LHCN-M2 (cell line): ENCODE measurements at regions not wholly inside any gene's neighbourhood (a gene's known extent, or its start where the extent isn't known, plus 50 kb on each side); places are given as distances from the start of the nearest gene placed in this dataset.
"Not testable (repeated sequence)": the region's sequence is repeated elsewhere in the genome, so short reads cannot be mapped to it uniquely, and the experiment has no call there.

ENCODE experiments used
- DNase-seq: peaks from one replicate; pipeline ENCODE4 v3.0.0-alpha.2; 2012; ENCODE audit warnings: low read depth

DNA sequence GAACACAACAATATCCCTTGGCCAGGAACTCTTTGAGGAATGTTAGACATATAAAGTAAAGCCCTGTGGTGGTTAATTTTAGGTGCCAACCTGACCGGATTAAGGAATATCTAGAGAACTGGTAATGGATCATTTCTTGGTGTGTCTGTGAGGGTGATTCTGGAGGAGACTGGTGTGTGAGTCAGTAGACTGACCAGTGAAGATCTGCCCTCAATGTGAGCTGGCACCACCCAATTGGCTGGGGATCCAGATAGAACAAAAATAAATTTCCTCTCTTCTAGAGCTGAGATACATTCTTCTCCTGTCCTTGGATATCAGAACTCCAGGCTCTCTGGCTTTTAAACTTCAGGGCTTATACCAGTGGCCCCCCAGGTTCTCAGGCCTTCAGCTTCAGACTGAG is 56.2 kb upstream of the TNPO1 start:
- peak; percentile 60 for DNase-seq

DNA sequence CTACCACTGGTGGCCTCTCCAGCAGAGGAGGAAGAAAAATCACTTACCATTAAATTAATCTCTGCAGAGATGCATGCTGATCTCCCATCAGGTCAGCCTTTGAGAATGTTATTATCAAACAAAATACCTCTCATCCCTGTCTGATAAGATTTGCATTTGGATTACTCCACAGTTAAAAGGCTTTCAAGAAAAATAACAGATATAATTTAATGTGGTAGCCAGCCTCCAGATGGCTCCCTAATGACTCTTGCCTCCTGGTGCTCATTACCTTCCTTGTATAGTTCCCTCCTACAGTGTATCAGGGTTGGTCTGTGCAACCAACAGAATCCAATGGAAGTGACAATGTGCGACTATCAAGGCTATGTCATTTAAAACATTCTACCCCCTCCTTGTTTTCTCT is 63.6 kb upstream of the TNPO1 start:
- no peak for DNase-seq

DNA sequence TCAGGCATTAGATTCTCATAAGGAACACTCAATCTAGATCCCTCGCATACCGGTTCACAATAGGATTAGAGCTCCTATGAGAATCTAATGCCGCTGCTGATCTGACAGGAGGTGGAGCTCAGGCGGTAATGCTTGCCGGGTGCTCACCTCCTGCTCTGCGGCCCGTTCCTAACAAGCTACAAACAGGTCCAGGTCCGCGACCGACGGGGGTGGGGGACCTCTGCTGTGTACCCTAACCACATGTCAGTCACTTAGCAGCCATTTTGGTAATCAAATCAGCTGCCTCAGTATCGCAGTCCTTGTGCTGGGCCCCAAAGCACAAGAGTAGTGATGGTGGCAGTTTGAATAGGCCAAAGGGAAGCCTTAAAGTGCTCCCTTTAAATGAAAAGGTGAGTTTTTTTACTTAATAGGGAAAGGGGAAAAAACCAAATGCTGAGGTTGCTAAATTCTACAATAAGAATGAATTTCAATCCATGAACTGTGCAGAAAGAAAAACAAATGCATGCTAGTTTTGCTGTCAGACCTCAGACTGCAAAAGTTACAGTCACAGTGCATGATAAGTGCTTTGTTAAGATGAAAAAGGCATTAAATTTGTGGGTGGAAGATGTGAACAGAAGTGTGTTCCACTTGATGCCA is 67.0 kb upstream of the TNPO1 start:
- no peak for DNase-seq

DNA sequence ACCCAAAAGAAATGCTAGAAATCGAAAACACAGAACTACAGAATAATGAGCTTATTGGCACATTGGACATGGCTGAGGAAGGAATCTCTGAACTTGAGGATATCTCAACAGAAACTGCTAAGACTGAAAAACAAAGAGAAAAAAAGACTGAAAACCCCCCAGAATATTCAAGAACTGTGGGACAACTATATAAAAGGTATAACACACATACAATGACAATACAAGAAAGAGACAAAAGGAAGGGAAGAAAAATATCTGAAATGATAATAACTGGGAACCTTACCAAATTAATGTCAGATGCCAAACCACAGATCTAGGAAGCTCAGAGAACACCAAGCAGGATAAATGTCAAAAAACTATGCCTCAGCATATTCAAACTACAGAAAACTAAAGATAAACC is 68.6 kb upstream of the TNPO1 start:
- no peak for DNase-seq

DNA sequence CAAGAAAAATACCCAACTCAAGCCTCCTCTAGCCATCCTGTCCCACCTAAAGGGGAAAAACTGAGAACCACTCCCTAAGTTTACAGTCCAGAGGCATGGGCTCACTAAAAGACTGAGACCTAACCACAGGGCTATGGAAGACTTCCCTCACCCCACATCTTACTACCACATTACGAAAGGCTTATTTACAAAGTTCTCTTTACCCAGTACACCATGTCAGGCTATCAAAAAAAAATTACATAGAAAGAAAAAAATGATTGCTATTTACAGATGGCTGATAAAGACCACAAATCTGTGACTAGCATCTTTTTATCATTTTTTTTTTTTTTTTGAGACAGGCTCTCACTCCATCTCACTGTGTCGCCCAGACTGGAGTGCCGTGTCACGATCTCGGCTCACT is 69.7 kb upstream of the TNPO1 start:
- peak; percentile 12 for DNase-seq

DNA sequence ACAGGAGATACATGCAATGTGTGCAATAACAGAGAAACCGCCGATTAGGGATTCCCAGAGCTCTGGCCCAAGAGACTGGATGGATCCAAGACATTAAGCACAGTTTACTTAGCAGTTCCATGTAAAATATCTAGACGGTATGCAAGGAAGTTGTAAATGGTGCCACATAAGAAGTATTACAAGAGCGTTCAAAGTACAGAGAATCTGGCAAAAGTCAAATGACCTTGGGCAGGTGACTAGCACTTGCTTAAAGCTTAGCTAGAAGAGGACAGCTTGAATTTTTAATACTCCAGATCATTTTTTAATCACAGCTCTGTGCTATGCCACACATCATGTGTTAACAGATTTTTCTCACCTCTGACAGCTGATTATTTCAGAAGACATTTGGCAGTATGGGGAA is 72.3 kb upstream of the TNPO1 start:
- DNase-seq = no peak

DNA sequence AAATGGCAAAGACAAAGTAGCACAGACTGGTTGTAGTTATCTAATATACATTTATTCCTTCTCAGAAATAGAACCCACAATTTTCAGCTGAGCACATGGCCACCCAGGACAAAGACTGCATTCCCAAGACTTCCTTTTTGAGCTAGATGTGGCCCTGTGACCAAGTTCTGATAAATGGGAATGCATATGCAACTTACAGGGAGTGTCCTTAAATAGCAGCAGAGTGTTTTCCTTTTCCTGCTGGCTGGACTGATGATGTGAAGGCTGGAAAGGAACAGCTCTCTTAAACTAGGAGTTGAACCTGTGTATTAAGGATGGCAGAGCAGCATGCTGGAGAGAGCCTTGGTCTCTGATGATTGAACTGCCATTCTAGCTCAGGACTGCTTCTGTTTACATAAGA is 74.7 kb upstream of the TNPO1 start:
- no peak for DNase-seq

DNA sequence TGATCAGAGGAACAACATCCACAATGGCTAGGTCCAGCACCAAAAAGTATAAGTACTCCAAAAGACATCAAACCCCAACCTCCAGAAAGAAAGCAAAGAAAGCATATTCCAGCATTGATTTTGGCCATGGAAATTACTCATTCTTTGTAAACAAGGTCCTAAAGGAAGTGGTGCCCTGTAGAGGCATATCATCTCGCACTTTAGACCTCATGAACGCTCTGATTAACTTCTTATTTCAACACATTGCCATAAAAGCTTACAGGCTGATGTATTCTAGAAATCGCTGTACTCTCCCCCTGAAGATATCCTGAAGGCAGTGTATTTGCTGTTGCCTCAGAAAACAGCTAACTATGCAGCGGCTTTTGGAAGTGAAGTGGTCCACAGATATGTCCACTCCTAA is 82.7 kb upstream of the TNPO1 start:
- DNase-seq = no peak

DNA sequence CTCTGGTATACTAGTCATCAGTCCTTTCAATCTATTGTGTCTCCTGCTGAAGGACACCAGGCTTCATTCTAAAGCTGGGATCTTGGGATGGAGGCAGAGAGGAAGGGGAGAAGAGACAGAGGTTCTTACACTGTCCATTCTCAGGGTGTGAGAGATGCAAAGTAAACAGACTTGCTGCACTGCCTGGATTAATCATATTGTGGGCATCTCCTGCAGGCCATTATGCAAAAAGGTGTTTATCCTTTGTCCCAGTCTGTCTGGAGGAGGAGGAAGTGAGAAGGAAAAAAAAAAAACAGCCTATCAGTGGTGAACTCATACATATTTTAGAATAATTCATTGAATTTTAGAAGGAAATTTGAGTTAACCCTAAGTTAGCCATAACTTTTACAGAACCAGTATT is 92.9 kb upstream of the TNPO1 start:
- no peak for DNase-seq

DNA sequence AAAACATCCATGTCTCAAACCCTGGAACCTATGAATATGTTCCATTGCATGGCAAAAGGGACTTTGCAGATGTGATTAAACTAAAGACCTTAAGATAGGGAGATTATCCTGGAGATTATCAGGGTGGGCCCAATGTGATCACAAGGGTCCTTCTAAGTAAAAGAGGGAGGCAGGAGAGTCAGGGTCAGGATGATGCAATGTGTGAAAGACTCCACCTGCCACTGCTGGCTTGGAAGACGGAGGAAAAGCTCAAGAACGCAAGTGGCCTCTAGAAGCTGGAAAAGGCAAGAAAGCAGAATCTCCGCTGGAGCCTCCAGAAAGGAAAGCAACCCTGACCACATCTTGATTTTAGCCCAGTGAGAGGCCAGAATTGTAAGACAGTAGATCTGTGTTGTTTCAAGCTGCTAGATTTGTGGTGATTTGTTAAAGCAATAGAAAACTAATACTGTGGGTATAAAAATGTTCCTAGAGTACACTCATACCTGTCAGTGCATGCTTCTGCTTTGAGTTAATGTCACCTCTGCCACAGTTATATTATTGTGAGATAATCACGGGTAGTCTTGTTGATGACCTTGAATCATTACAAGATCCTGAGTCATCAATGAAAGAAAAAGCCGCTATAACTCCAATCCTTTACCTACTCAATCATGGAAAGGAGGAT is 93.5 kb upstream of the TNPO1 start:
- DNase-seq = no peak

DNA sequence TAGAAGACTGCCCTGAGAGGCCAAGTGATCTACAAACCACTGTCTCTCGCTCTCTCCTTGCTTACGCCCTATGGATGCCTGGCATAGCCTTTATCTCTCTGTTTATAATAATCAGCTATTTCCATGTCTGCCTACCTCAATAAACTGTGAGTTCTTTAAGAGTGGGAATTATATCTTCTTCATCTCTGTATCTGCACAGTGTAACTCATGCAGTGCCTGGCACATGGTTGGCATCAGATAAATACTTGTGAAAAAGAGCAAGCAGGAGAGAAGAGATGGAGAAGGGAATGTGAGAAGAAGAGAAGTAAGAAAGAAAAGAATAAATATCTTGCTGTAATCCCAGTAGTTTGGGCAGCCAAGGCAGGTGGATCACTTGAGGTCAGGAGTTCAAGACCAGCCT is 94.6 kb upstream of the TNPO1 start:
- DNase-seq = no peak

DNA sequence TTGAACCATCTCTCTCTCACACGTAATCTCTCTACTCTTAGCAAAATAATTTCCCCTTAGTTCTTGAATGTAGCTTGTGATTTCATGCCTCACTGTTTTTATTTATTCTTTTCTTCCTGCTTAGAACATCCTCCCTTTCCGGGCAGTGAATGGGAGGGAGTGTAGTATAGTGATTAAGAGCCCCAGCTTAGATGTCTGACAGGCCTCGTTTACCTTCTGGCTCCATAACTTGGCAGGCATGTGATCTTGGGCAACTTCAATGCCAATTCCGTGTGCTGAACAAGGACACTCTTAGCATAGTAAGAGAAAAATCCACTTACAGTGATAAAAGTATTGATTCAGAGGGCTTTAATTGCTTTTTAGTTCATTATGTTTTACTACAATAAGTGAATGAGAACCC is 96.3 kb upstream of the TNPO1 start:
- DNase-seq = no peak

DNA sequence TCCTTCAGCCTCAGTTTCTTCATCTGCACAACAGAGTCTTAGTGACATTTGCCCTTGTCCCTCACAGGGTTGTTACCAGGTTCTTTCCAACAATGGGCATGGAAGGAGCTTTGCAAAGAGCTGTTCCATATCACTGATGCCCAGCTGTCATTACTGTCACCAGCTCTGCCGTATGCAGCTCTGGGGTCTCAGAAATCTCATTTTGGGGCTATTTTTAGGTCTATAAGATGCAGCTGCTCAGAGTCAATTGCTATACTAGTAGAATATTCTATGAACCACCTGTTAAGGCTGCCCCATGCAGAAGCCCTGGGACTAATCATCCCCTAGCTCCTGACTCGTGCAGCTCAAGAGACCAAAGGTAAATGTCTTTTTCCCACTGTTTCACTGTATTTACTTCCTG is 105.1 kb upstream of the TNPO1 start:
- no peak for DNase-seq

DNA sequence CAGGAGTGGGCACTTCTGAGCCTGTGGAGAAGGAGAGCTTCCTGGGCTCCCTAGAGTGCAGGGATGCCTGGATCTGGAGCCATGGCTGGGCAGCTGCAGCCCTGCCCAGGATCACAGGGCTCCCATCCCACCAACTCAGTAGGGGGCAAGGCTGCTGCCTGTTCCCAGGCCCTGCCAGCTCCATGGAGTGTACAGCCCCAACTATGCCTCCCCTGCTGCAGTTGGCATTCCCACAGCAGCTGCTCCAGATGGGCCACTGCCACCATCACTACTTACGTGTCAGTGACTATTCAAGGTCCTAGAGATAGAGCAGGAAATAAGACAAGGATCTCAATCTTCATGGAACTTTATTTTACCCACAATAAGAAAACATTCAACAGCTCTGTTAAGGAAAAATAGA is 107.1 kb upstream of the TNPO1 start:
- no peak for DNase-seq

DNA sequence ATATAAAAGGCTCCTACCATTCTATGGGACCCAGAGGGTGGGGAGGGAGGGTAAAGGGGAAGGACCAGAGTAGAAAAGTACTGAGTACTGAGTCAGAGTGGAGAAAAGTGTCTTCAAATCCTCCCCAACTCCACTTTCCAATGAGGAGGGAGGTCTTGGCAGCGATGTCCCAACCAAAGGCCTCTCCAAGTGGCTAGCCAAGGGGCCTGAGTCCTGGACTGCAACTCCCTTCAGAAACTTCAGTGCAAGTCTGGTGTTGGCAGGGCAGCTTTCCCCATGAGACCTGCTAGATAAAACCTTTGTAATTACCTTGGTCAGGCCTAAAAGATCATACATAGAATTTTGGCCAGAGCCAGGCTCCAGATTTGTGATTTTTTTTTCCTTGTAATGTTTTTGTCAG is 111.3 kb upstream of the TNPO1 start:
- DNase-seq = no peak

DNA sequence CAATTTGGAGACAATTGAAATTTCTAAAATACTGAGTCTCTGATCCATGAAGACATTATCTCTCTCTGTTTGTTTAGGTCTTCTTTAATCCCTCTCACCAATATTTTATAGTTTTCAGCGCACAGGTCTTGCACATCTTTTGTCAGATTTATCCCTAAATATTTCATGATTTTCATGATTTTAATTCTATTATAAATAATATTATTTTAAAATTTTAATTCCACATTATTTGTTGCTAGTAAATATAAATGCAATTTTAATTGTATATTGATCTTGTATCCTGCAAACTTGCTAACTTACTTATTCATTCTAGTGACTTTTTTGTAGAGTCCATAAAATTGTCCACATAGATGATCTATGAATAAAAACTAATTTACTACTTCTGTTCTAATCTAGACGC is 112.6 kb upstream of the TNPO1 start:
- DNase-seq = no peak

DNA sequence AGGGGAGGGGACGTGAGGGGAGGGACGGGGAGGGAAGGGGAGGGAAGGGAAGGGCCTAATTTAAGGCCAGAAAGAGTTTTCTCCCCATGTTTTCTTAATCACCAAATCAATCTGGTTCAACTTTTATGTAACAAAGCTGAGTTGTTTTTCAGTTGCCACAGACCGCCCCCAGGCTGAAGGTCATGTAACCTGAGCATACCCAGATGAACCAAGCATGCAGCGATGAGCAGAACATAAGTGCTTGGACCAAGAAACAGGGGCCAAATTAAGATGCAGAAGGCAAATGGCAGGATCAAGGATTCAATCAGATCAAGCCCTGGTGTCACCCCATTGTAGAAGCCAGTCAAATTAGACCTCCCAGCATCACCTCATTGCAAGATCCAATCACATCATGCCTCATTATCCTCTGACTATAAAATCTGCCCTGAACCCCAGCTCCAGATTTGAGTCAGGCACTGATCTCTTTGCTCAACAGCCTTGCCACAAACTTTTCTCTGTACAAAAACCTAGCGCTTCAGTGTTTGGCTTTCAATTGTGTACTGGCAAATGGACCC is 113.5 kb upstream of the TNPO1 start:
- no peak for DNase-seq

DNA sequence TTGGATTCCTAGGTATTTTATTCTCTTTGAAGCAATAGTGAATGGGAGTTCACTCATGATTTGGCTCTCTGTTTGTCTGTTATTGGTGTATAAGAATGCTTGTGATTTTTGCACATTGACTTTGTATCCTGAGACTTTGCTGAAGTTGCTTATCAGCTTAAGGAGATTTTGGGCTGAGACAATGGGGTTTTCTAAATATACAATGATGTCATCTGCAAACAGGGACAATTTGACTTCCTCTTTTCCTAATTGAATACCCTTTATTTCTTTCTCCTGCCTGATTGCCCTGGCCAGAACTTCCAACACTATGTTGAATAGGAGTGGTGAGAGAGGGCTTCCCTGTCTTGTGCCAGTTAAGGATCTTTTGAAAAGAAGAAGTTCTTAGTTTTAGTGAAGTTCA is 114.4 kb upstream of the TNPO1 start:
- DNase-seq = not testable (repeated sequence)

DNA sequence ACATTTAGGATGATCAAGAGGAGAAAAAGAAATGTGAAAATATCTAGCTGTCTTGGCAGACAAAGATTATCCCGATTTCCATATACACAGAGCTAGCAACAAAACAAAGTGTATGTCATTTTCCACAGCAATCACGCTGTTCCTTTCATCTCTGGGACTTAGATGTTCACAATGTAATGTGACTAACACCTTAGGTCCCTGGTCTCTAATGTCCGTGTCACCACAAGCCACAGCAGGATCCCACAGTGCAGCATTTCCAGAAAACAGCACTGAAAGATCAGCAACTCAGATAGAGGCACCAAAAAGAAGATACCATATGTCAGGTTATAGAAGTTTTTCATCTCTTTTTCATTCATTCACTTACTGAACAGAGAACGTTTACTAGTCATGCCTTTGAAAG is 118.0 kb upstream of the TNPO1 start:
- DNase-seq = no peak

DNA sequence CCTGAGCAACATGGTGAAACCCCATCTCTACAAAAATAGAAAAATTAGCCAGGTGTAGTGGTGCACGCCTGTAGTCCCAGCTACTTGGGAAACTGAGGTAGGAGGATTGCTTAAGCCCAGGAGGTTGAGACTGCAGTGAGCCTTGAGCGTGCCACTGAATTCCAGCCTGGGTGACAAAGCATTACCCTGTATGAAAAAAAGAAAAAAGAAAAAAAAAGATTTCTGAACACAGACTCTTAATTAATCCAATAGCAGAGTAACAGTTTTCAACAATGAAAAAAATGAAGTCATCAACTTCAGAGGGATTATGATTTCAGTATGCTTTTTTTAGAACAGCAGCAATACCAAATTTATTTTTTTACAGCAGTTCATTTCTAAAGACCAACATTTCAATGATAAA is 118.8 kb upstream of the TNPO1 start:
- DNase-seq = no peak

DNA sequence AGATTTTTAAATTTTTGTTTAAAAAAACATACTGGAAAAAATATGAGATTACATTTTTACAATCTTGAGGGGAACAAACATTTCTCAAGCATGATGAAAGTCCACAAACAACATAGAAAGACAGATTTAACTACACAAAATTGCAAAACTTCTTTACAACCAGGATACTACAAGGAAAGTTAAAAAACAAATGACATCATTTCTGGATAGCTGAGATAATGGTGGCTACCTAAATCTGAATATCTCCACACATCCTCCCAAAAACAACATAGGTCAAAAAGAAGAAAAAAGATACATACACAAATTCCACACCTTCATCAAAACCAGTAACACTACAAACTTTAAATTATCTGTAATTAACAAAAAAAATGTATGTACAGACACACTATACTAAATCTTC is 120.8 kb upstream of the TNPO1 start:
- DNase-seq = no peak

DNA sequence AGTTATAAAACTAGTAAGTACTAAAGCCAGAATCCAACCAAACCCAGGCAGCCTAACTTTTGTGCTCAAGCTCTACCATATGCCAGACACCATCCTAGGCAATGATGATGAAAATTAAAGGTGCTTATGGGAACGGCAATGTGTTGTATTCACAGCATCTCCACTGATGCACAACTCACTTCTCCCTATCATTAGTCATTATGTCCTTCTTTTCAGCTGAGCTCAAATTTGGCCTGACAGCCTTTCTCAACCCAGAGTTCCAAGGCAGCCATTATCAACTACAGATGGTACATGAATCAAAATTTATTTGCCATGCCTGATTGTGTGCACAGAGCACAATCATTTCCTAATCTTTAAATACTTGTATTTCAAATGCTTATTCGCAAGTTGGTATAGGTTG is 121.6 kb upstream of the TNPO1 start:
- DNase-seq = no peak

DNA sequence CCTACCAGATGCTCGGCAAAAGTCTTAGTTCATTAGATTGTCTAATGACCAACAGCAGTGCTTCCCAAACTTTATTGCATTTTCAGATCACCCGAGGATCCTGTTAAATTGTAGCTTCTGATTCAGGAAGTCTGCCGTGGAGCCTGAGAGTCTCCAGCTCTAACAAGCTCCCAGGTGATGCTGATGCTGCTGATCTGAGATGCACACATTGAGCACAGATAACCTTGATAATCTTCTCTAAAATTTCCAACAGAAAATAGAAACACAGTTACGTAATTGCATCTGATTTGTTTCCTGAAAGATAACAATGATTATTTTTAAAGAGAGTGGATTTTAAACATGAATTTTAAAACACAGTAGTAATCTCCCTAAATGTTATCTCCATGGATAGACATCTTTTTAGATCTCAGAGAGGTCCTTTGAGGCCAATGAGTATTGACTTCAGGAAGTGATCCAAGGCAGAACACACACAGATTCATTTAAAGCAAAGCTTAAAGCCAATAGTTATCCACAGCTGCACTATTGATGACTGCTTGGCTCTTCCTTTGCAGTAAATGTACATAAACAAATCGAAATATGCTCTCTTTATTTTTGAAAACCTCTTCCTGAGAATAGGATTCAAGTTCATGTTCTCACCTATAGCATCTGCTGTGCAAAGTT is 122.8 kb upstream of the TNPO1 start:
- no peak for DNase-seq
